ENCODE measurements at regions not wholly inside any gene's neighbourhood (a gene's known extent, or its start where the extent isn't known, plus 50 kb on each side); places are given as distances from the start of the nearest gene placed in this dataset.

DNA sequence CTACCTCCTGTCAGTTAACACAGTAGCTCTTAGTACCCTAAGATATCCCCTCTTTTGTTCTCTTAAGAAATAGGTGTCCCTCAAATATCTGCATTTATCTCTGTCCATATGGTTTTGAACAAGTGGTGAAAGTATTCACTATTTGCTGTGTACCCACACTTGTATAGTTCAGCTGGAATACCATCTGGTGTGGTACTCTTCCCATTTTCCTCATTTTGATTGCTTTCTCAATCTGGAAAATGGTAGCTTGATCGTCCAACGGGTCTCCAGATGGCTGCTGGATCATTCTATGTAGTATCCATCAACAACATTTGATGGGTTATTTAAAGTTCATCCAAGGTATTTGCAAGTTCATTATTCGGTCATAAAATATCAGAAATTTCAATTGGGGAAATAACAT, 100.3 kb upstream of the DPYD start:
- no peak for DNase-seq

DNA sequence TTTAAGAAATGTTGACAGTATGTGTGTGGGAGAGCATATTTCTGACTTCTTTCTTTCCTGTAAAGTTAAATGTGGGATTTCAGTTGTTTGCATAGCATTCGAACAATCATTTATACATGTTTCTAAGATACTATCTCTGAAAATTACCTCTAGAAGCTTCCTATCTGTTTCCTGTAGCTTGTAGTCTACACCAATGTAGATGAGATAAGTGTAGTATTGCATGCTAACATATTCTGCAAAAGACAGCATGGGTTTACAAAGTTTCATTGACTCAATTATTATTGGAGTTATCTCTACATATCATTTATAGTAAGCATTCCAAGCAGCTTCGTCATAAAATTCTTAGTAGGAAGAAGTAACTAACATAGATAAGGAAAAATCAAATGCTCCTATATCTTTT, 98.9 kb upstream of the DPYD start:
- DNase-seq = no peak

DNA sequence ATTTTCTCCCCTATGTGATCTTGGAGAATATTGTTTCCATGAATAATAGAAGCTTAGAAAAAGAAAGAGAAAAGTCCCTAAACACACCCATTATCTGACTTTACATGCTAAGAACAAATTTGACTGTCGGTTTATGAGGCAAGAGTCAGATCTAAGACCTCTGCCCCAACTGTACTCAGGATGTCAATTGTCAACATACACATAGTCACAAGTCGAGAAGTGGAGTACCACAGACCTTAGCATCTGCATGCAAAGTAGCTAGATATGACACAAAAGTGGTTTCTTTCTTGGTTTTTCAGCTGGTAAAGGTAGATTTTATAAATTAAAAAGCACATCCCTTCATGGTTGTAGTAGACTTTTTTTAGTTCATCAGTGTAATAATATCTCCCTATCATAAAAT, 97.2 kb upstream of the DPYD start:
- DNase-seq = no peak

DNA sequence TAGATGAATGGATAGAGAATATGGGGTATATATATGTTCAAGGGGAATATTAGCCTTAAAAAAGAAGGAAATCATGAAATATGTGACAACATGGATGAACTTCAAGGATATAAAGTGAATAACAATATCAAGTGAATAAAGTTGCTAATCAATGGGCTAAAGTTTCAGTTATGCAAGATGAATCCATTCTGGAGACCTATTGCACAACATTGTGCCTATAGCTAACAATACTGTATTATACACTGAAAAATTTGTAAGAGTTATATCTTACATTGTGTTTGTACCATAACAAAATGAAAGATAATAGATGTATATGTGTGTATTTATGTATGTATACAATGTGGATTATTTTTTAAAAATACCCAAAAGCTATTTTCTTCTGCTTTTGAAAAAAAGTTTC, 96.3 kb upstream of the DPYD start:
- DNase-seq = no peak

DNA sequence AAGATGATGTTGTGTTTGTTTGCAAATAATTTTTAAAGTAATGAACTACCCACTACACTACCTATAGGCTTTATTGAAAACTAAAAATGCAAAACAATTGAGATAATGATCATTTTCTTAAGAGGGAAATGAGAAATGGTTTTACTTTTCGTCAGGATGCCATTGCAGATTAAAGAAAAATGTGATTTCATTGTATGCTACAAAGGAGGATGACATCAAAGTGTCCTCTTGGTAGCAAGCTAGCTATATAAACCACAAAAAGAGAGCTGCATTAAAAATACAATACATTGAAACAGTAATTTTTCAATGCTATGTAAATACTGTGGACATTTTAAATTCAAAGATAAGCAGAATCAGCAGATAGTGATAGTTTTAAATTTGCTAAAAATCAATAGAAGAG, 87.5 kb upstream of the DPYD start:
- no peak for DNase-seq

DNA sequence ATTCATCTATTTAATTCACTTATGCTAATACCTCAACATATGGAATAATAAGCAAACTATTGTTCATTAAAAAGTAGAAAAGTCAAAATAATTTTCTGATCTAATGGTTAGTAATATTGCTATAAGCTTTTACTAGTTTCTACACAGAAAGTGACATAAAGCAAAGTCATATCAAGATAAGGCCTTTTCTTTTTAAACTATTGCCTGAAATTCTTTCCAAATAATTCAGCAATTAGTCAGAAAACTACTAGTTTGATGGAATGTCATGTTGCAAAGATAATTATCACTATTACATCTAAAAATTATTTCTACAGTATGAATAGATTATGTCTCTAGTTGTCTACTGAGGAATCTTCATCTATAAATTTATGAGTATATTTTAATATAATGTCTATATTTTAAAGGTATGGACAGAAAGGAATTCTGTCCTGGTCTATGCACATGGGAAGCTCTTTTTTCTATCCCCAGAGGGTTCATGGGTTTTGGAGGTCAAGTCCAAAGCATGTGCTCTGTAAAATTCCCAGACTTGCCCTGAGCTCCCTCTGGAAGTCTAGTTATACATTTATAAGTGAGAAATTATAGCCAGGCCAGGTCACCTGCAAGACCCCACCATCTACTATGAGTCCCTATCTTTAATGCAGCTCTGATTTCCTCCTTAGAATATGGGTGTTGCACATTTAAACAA, 84.6 kb upstream of the DPYD start:
- peak; percentile 49 for DNase-seq

DNA sequence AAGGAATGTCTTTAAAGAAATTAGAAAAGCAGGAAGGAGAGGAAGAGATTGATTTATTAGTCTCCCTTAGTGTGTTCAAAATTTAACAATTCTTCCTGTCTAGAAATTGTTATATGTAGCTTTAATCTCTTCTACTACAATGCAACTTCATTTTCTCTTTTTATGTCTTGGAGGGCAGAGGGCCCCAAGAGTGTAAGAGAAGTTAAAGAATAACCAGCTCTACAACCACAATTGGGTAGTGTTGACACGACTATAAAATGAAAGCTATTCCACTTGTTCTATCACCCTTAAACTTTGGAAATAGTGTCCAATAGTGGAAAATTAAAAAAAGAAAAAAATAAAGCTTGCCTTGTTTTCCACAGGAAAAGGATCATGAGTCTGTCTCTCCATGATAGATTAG, 82.6 kb upstream of the DPYD start:
- DNase-seq = no peak

DNA sequence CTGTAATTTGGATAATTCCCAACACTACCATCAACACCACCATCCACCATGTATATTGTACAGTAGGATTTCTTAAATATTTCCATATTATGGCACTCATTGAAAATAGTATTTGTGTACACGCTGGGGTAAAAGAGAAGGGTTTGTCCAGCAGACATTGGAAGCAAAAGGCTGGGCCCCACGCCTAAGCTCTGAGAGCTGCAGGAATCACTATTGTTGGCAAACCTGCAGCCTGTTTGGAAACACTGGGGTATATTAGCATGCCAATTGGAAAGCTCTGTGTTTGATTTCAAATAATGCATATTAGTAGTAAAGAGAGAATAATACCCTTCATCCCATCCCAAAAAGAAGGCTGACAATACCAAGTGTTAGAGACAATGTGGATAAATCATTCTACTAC, 81.5 kb upstream of the DPYD start:
- no peak for DNase-seq

DNA sequence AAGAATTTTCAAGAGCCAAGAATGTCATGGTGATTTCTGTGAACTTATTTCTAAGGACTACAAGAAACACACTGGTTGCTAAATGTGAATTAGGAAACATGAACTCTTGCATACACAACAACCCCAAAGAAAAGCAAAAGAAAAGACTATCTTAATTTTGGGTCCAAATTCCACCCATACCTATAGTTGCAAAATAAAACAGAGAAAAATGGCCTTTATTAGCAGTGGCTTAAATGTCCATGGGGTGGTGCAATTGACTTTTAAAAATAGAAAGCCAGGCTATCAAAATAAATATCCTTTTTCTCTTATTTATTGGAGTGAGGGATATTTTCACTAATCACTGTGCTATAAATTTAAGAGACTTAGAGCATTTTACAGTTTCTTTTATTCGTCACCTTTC, 80.9 kb upstream of the DPYD start:
- peak; percentile 37 for DNase-seq

DNA sequence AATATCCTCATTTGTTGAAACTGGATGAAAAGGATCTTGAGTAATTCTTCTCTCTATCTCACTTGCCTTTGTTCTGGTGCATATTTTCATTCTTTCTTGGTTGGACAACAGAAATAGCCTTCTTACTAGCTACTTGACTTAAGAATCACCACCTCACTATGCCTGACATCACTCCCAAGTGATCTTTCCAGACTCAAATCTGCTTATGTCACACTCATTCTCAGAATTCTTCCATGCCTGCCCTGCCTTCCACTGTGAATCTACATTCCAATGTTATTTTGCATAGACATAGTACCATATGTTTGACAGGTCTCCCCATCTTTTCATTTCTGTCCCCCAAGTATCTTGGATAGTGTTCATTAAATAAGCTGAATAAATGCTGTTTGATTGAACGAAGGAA, 78.5 kb upstream of the DPYD start:
- peak; percentile 91 for DNase-seq

DNA sequence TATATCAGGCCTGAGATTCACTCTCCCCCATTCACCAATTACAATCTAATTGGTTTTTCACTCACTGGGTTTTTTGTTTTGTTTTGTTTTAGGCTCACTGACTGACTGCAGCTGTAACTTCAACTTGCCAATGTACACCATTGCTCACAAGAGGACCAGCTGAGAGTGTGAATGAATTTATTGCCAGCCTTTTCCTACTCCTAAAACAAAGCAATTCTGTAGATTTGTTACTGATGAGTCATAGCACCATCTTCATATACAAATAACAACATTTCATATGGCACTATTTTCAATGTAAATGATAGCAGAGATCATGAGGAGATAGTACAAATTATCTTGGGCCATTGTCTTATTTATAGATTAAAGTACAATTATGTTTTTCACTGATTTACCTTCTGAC, 76.0 kb upstream of the DPYD start:
- peak; percentile 15 for DNase-seq

DNA sequence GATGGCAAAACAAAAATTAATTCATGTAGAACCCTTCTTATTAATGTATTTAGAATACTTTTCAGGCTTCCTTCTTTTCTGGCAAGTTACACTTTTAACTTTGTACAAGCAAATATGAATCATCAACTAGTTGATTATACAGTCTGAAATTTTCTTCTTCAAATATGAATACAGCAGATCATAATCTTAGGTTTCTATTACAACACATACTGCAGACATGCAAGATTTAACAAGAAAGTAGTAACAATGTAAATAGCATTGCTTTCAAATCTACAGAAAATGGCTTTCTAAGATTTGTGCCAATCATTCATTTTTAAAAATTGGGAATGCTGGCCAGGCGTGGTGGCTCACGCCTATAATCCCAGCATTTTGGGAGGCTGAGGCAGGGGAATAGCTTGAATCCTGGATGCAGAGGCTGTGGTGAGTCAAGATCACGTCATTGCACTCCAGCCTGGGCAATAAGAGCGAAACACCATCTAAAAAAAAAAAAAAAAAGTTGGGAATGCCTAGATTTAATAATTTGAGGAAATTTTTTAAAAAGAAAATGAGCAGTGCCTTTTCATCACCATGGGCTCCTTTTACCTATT, 68.4 kb upstream of the DPYD start:
- peak; percentile 14 for DNase-seq

DNA sequence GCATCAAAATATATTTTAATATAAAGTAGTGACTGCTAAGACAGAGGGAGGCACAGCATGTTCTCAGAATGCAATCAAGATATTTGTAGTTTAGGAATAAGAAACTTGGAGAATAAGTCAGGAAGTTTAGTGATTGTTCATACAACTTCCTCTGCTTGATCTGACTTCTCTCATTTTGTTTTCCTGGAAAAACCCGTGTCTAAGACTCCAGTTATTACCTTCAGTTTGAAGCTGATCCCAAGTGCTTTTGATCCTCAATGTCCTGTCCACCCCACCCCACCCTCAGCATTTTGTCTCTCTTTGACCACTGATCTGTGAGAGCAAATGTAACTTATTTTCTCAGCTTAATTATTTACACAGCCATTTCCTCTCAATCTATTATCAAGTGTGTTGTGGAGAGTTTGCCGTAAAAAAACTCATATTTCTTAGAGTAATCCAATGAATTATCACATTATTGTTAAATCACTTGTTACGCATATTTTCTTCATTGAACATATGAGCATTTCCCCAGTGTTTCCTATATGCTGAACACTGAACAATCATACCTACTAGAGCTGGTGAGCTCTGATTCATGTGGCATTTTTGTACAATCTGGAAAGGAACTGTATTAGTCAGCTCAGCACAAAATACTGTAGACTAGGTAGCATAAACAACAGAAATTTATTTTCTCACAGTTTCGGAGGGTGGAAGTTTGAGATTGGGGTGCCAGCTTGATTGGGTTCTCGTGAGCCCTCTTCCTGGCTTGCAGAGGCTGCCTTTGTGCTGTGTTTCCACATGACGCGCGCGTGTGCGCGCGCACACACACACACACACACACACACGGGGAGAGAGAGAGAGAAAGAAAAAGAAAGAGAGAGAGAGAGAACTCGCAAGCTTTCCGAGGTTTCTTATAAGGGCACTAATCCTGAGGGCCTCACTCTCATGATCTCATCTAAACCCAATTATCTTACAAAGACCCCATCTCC, 65.5 kb upstream of the DPYD start:
- DNase-seq = no peak

DNA sequence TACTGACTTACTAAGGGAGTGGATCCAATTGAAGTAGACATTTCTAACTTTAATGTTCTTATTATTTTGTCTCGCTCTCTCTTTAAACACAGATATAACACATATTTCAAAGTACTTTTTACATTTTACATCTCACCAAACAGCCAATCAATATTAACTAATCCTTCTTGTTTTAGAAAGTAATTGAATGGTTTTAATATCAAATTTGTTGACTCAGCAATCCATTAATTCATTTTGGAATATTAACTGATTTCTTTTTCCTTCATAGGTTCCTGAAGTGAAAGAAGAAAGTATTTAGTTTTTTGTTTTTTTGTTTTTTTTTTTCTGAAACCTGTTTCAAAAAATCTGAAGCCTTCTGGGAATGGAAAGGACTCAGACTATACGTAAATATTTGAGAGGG, 62.3 kb upstream of the DPYD start:
- DNase-seq = no peak

DNA sequence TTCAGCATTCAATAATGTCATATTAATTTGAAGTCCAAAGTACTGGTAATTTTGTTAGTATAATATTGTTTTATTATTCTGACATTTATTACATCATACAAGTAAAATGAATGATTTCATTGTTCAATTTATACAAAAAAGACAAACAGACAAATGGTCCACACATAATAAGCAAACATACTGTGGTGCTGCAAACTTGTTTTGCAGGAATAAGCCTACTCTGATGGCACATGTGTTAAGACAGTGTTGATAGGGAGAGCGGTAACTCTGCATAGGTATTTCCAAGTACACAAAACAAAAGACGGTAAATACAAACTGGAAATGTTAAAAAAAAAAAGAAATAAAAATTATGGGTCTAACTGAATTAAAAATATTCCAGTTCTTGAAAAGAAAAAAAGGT, 59.7 kb upstream of the DPYD start:
- no peak for DNase-seq

DNA sequence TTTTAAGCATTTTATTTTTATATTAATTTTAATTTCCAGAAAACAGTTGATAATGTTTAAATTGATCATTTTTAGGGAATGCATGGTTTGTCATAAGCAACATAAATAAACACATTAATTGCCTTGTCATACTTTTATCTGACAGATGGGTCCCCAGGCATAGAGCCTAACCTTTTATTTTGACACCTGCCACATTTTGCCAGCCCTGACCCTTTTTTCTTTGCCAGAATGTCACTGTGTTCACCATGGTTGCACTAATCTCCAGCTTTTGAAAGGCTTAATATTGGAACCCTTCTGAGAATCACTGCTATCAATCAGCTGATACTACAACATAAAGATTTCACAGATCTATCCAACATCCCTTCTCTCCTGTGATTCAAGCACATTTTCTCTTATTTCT, 56.0 kb upstream of the DPYD start:
- no peak for DNase-seq
